OCI-LY7 (cell line): ENCODE measurements at regions not wholly inside any gene's neighbourhood (a gene's known extent, or its start where the extent isn't known, plus 50 kb on each side); places are given as distances from the start of the nearest gene placed in this dataset.
"Not testable (repeated sequence)": the region's sequence is repeated elsewhere in the genome, so short reads cannot be mapped to it uniquely, and the experiment has no call there.

Experiments
- BruUV-seq: library from RNA; stranded (reverse); fragments of 400-500 nt; replicated peaks from 2 replicates; lab custom pipeline; 2021; lab: Mats Ljungman, UMichigan
- CTCF ChIA-PET: fragments of 300-600 bp; sonication (Branson Sonifier 250); formaldehyde crosslinking; loops from one replicate; lab custom pipeline; 2022; ENCODE audit warnings: antibody characterized with exemption; ENCODE audit not compliant: unreplicated experiment; lab: Charles Lee
- POLR2A ChIA-PET: fragments of 300-600 bp; sonication (Branson Sonifier 250); formaldehyde crosslinking; loops from one replicate; lab custom pipeline; 2022; ENCODE audit warnings: antibody characterized with exemption; lab: Charles Lee
- DNase-seq: peaks from one replicate; pipeline ENCODE4 v3.0.0-alpha.2; 2015; ENCODE audit warnings: low spot score
- H2AFZ ChIP-seq: fragments of 200-600 bp; sonication (generic), shearing (Covaris generic); 2 replicates; pipeline ENCODE4 v1.6.1; 2014; ENCODE audit warnings: mild to moderate bottlenecking, antibody characterized with exemption, low read length, moderate library complexity
- H3K27ac ChIP-seq: fragments of 200-600 bp; sonication (generic); 2 replicates; pipeline ENCODE4 v1.5.1; 2014; ENCODE audit warnings: mixed run types, low read depth, mild to moderate bottlenecking, moderate library complexity, low read length, inconsistent platforms; ENCODE audit not compliant: poor library complexity, severe bottlenecking
- H3K36me3 ChIP-seq: fragments of 200-600 bp; sonication (generic); 2 replicates; pipeline ENCODE4 v1.6.1; 2014; ENCODE audit warnings: mild to moderate bottlenecking, antibody characterized with exemption, low read length, moderate library complexity, mixed read lengths; ENCODE audit not compliant: insufficient read depth
- H3K4me1 ChIP-seq: fragments of 200-600 bp; sonication (generic); 2 replicates; pipeline ENCODE4 v1.5.1; 2014; ENCODE audit warnings: mild to moderate bottlenecking, low read length; ENCODE audit not compliant: insufficient read depth, poor library complexity, severe bottlenecking
- H3K4me2 ChIP-seq: fragments of 200-600 bp; sonication (generic); 2 replicates; pipeline ENCODE4 v1.6.1; 2014; ENCODE audit warnings: mild to moderate bottlenecking, low read length
- H3K4me3 ChIP-seq: fragments of 200-600 bp; sonication (generic); 2 replicates; pipeline ENCODE4 v1.5.1; 2014; ENCODE audit warnings: mild to moderate bottlenecking, low read depth, low read length; ENCODE audit not compliant: poor library complexity, severe bottlenecking
- H3K79me2 ChIP-seq: fragments of 200-600 bp; sonication (generic); 2 replicates; pipeline ENCODE4 v1.6.1; 2016; ENCODE audit warnings: low read depth, mild to moderate bottlenecking, low read length, moderate library complexity, mixed read lengths; ENCODE audit not compliant: insufficient read depth
- H3K9me2 ChIP-seq: fragments of 200-600 bp; sonication (generic); 2 replicates; pipeline ENCODE4 v1.6.1; 2016; ENCODE audit warnings: mild to moderate bottlenecking, low read length, mixed read lengths; ENCODE audit not compliant: insufficient read depth
- H3K9me3 ChIP-seq: fragments of 200-600 bp; sonication (generic); 2 replicates; pipeline ENCODE4 v1.6.1; 2014; ENCODE audit warnings: mild to moderate bottlenecking, mixed run types, low read length, mixed read lengths
- H4K20me1 ChIP-seq: fragments of 200-600 bp; sonication (generic); 2 replicates; pipeline ENCODE4 v1.6.1; 2014; ENCODE audit warnings: mild to moderate bottlenecking, antibody characterized with exemption, low read length, moderate library complexity, mixed read lengths; ENCODE audit not compliant: insufficient read depth
- EZH2phosphoT487 ChIP-seq: fragments of 200-600 bp; sonication (generic); IDR thresholded peaks from 2 replicates; pipeline ENCODE4 v1.6.1; 2018; ENCODE audit warnings: low read depth, borderline replicate concordance, mild to moderate bottlenecking, mixed run types, antibody characterized with exemption, low read length, moderate library complexity, mixed read lengths
- intact Hi-C: fragments of 100-400 bp; cut with micrococcal nuclease; formaldehyde crosslinking; loops from one replicate; pipeline ENCODE4 v1.10.0; 2022; ENCODE audit not compliant: unreplicated experiment
- TF ChIP-seq, protein P1 (sequence below): fragments of 200-600 bp; sonication (generic); conservative IDR thresholded peaks from 2 replicates; pipeline ENCODE4 v1.5.1; 2014; ENCODE audit warnings: mild to moderate bottlenecking, antibody characterized with exemption, low read length, moderate library complexity, mixed read lengths

DNA sequence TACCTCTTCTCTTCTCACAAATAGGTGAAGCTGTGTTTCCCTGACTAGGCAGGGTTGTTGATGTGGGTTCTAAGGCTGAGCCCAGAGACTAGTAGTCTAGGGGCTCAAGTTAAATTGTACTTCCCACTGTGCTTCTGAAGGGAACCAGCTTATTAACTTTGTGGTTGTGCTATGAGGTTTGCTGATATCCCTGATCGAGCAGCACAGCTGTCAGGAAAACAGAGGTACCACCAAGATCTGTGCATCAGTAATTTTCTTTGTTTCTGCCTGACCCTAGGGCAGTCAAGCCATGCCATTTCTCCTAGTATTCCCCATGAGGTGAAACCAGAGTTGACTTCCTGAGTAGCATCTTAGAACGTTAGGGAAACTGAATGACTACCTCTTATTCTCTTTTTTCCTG is 853.8 kb upstream of the MIR17HG start:
- no peak overlapping the region for H2AFZ ChIP-seq
- H3K4me1 ChIP-seq, result no peaks in the 10 kb centered on the region
- no peak overlapping the region for H3K4me2 ChIP-seq
- H3K9me2 ChIP-seq, result no peaks in the 10 kb centered on the region
- DNase-seq, result no peak
- H4K20me1 ChIP-seq, result no peaks in the 10 kb centered on the region
- BruUV-seq, result no TSS peak
- H3K9me3 ChIP-seq, result no peaks in the 10 kb centered on the region
- ChIA-PET POLR2A (interaction anchor here (0.7 kb wide), 1 partner anchor 17 kb away, joined by 3 read pairs; no protein-coding TSS in a partner anchor), CTCF (no interaction called here)
- H3K36me3 ChIP-seq, result no peaks in the 10 kb centered on the region
- no peak overlapping the region for H3K27ac ChIP-seq
- H3K79me2 ChIP-seq, result no peaks in the 10 kb centered on the region
- intact Hi-C loops, result no loop called here
- H3K4me3 ChIP-seq, result no peak overlapping the region
- TF ChIP-seq, protein P1, sequence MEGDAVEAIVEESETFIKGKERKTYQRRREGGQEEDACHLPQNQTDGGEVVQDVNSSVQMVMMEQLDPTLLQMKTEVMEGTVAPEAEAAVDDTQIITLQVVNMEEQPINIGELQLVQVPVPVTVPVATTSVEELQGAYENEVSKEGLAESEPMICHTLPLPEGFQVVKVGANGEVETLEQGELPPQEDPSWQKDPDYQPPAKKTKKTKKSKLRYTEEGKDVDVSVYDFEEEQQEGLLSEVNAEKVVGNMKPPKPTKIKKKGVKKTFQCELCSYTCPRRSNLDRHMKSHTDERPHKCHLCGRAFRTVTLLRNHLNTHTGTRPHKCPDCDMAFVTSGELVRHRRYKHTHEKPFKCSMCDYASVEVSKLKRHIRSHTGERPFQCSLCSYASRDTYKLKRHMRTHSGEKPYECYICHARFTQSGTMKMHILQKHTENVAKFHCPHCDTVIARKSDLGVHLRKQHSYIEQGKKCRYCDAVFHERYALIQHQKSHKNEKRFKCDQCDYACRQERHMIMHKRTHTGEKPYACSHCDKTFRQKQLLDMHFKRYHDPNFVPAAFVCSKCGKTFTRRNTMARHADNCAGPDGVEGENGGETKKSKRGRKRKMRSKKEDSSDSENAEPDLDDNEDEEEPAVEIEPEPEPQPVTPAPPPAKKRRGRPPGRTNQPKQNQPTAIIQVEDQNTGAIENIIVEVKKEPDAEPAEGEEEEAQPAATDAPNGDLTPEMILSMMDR, result no peak
- TF ChIP-seq EZH2phosphoT487, result no peak

DNA sequence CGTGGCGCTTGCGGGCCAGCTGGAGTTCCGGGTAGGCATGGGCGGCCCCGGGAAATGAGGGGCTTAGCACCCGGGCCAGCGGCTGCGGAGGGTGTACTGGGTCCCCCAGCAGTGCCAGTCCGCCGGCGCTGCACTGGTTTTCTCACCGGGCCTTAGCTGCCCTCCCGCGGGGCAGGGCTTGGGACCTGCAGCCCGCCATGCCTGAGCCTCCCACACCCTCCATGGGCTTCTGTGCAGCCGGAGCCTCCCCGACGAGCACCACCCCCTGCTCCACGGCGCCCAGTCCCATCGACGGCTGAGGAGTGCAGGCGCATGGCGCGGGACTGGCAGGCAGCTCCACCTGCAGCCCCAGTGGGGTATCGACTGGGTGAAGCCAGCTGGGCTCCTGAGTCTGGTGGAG is 852.6 kb upstream of the MIR17HG start:
- BruUV-seq, H3K27ac ChIP-seq, H2AFZ ChIP-seq, H3K79me2 ChIP-seq, intact Hi-C loops, H3K4me2 ChIP-seq, H3K36me3 ChIP-seq, H3K4me3 ChIP-seq, H3K9me3 ChIP-seq, DNase-seq, POLR2A ChIA-PET, H3K9me2 ChIP-seq, CTCF ChIA-PET, H3K4me1 ChIP-seq, H4K20me1 ChIP-seq: not testable (repeated sequence)

DNA sequence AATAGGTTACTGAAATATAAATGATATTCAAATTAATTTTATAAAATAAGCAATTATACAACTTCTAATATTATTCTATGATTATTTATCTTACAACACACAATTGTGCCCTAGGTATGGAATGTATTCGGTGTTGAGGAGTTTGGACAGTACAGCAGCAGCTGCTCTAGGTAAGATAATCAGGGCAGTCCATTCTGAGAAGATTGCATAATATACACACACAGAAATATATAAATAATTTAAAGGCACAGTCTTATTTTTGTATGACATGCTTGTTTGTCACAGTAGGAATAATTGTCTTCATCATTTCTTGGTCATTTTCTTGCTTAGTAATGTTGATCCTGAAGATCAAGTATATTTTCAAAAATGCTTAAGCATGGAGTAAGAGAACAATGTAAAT is 849.4 kb upstream of the MIR17HG start:
- no peaks in the 10 kb centered on the region for H3K79me2 ChIP-seq
- H4K20me1 ChIP-seq, result no peaks in the 10 kb centered on the region
- no peaks in the 10 kb centered on the region for H3K4me1 ChIP-seq
- ChIA-PET POLR2A (no interaction called here), CTCF (no interaction called here)
- H3K4me2 ChIP-seq, result no peak overlapping the region
- H3K4me3 ChIP-seq, result no peak overlapping the region
- DNase-seq, result no peak
- H3K9me2 ChIP-seq, result no peaks in the 10 kb centered on the region
- no TSS peak for BruUV-seq
- TF ChIP-seq, protein P1, result no peak
- TF ChIP-seq EZH2phosphoT487, result no peak
- H3K36me3 ChIP-seq, result no peaks in the 10 kb centered on the region
- intact Hi-C loops, result no loop called here
- no peak overlapping the region for H3K27ac ChIP-seq
- no peak overlapping the region for H2AFZ ChIP-seq
- H3K9me3 ChIP-seq, result 0 out of 2 replicates have a peak, but pooled peaks cover 5% of the 10 kb centered on the region
